ENCODE measurements at regions not wholly inside any gene's neighbourhood (a gene's known extent, or its start where the extent isn't known, plus 50 kb on each side); places are given as distances from the start of the nearest gene placed in this dataset.
A peak's percentile ranks its signal among the peaks of the same experiment; 100 is the strongest.

DNA sequence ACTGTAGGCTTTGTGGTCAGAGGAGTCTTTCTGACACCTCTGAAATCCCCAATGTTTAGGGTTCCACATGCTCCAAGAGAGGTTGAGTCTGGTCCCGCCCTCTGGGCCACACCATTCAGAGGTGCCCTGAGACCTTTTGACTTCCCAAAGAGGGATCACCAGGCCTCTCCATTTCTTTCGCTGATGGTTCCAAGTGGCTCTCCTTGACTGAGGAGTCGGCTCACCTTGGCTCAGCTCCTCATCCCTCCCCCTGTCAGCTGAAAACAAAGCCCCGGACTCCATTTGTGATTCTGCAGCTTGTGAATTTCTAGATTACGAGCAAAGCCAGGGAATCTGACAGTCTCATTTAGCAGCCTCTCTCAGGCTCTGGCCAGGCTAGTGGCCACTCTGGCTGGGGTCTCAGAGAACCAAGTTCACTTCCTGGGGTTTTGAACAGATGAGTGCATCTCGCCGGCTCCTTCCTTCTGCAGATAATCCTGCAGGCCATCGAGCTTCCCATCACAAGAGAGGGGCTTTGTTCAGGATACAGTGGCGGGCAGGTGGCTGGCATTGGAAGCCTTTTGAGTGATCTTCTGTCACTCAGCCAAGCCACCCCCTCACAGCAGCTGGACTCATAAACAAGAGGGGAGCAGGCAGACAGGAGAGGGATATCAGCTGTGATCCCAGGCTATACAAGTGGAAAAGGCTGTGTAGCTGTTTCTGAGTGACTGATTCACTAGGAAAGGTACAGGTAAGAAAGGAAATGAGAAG is 102.9 kb downstream of the TRIM29 start:
- Histone ChIP-seq H4K20me1 (ENCODE audit: control insufficient read depth, insufficient read depth, insufficient read length) (no peaks in the 10 kb centered on the region), H3K4me2 (ENCODE audit: insufficient read depth, insufficient read length, low read length) (no peak overlapping the region), H3K79me2 (ENCODE audit: insufficient read depth, low read length) (no peaks in the 10 kb centered on the region), H3K4ac (ENCODE audit: low read depth, low read length) (no peak overlapping the region), H3K56ac (ENCODE audit: insufficient read length, low read depth, low read length) (no peak overlapping the region), H2AFZ (ENCODE audit: low read length) (no peak overlapping the region), H3K27ac (ENCODE audit: insufficient read length, low read depth, low read length) (no peak overlapping the region), H4K5ac (ENCODE audit: insufficient read length, low read depth, low read length) (no peak overlapping the region), H4K8ac (replicated peaks; ENCODE audit: insufficient read length, low read depth, low read length) (no peak overlapping the region), H3K4me1 (ENCODE audit: insufficient read depth, low read length) (no peaks in the 10 kb centered on the region), H2BK5ac (ENCODE audit: insufficient read length, low read length) (no peak overlapping the region), H3K23ac (ENCODE audit: insufficient read length, low read depth, low read length) (no peak overlapping the region), H2BK20ac (ENCODE audit: low read depth, low read length, poor library complexity, severe bottlenecking) (no peak overlapping the region), H3K79me1 (ENCODE audit: insufficient read depth, low read depth, low read length, poor library complexity, severe bottlenecking) (no peaks in the 10 kb centered on the region), H3K18ac (ENCODE audit: insufficient read length, low read depth, low read length) (no peak overlapping the region), H3K14ac (ENCODE audit: insufficient read depth, low read length) (no peak overlapping the region), H4K91ac (ENCODE audit: insufficient read length, low read depth, low read length) (no peak overlapping the region), H3T11ph (ENCODE audit: low read length) (no peak overlapping the region), H2BK12ac (ENCODE audit: insufficient read length, low read depth, low read length) (no peak overlapping the region), H2BK120ac (ENCODE audit: low read depth, low read length, poor library complexity, severe bottlenecking) (no peak overlapping the region), H3K9me3 (ENCODE audit: control insufficient read depth, low read depth, low read length) (no peaks in the 10 kb centered on the region), H2AK5ac (ENCODE audit: insufficient read length, low read length) (no peak overlapping the region), H3K23me2 (ENCODE audit: insufficient read length, low read depth, low read length, poor library complexity, severe bottlenecking) (no peaks in the 10 kb centered on the region), H3K27me3 (ENCODE audit: insufficient read depth, low read length) (no peaks in the 10 kb centered on the region; the same call in 1 of the 2 replicates), H2BK15ac (ENCODE audit: low read depth, low read length) (no peak overlapping the region), H3K9ac (ENCODE audit: extremely low read depth, insufficient read length, low read length) (no peak overlapping the region)
- Mint-ChIP-seq H3K36me3 (ENCODE audit: insufficient read depth in 1 of 3, low read depth in 3 of 3) (peaks cover 0 to 24% (median 4%) of the 10 kb centered on the region in 3 experiments; a peak in 4 of 7 replicates), H3K4me1 (peaks cover 33 to 55% of the 10 kb centered on the region in 2 experiments), H3K27me3 (ENCODE audit: low read depth) (peaks cover 16% of the 10 kb centered on the region), H3K4me3 (no peak overlapping the region), H3K27ac (peak overlapping the region in 1 of 3 experiments; percentile 33; a peak in 1 of 7 replicates), H3K9me3 (peaks cover 16 to 23% of the 10 kb centered on the region in 2 experiments)
- WGBS (ENCODE audit: extremely low coverage, insufficient read length, low lambda C conversion rate): no CpG with 5 or more reads among the region's 9 CpGs
- no peak for DNase-seq
- TF ChIP-seq, protein P1, sequence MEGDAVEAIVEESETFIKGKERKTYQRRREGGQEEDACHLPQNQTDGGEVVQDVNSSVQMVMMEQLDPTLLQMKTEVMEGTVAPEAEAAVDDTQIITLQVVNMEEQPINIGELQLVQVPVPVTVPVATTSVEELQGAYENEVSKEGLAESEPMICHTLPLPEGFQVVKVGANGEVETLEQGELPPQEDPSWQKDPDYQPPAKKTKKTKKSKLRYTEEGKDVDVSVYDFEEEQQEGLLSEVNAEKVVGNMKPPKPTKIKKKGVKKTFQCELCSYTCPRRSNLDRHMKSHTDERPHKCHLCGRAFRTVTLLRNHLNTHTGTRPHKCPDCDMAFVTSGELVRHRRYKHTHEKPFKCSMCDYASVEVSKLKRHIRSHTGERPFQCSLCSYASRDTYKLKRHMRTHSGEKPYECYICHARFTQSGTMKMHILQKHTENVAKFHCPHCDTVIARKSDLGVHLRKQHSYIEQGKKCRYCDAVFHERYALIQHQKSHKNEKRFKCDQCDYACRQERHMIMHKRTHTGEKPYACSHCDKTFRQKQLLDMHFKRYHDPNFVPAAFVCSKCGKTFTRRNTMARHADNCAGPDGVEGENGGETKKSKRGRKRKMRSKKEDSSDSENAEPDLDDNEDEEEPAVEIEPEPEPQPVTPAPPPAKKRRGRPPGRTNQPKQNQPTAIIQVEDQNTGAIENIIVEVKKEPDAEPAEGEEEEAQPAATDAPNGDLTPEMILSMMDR (conservative IDR thresholded peaks at IDR 0.05): no peak
